K562 (cell line): ENCODE measurements at regions not wholly inside any gene's neighbourhood (a gene's known extent, or its start where the extent isn't known, plus 50 kb on each side); places are given as distances from the start of the nearest gene placed in this dataset.

ENCODE experiments used
- BDP1 ChIP-seq: IDR thresholded peaks from 3 replicates; pipeline ENCODE4 v1.6.1; 2011; ENCODE audit not compliant: insufficient read length, insufficient read depth
- DPF2 ChIP-seq: fragments of 450-650 bp; IDR thresholded peaks from 2 replicates; pipeline ENCODE4 v1.6.1; 2016
- MYNN ChIP-seq, 2 experiments: sonication (generic); formaldehyde crosslinking in 1 of 2; IDR thresholded peaks; 2 replicates each; pipeline versions ENCODE4 v1.5.0 to v1.6.1; 2016 to 2020; ENCODE audit warnings: antibody characterized with exemption in 1 of 2, missing genetic modification reagents in 1 of 2
- THRB ChIP-seq: fragments of 450-650 bp; formaldehyde crosslinking; conservative IDR thresholded peaks from 2 replicates; pipeline ENCODE4 v1.4.0; 2022; ENCODE audit warnings: mild to moderate bottlenecking, missing genetic modification characterization
- TRIM25 ChIP-seq: fragments of 450-650 bp; IDR thresholded peaks from 2 replicates; pipeline ENCODE4 v1.7.0; 2016; ENCODE audit warnings: borderline replicate concordance
- ZBTB26 ChIP-seq: fragments of 450-650 bp; formaldehyde crosslinking; IDR thresholded peaks from 2 replicates; pipeline ENCODE4 v1.4.0; 2022; ENCODE audit warnings: missing genetic modification characterization
- TF ChIP-seq, protein P1 (sequence below): fragments of 450-650 bp; IDR thresholded peaks from 2 replicates; pipeline ENCODE4 v1.6.1; 2018; ENCODE audit not compliant: partially characterized antibody
- TF ChIP-seq, protein P2 (sequence below), 2 experiments: fragments of 450-650 bp; IDR thresholded peaks; 2 replicates each; pipeline ENCODE4 v1.6.1; 2016
- TF ChIP-seq, protein P3 (sequence below): fragments of 450-650 bp; IDR thresholded peaks from 2 replicates; pipeline ENCODE4 v1.6.1; 2016; ENCODE audit warnings: missing biosample characterization, missing genetic modification characterization
- TF ChIP-seq, protein P4 (sequence below): sonication (generic); formaldehyde crosslinking; IDR thresholded peaks from 2 replicates; pipeline ENCODE4 v1.9.0; 2022; ENCODE audit warnings: mild to moderate bottlenecking, missing genetic modification reagents

DNA sequence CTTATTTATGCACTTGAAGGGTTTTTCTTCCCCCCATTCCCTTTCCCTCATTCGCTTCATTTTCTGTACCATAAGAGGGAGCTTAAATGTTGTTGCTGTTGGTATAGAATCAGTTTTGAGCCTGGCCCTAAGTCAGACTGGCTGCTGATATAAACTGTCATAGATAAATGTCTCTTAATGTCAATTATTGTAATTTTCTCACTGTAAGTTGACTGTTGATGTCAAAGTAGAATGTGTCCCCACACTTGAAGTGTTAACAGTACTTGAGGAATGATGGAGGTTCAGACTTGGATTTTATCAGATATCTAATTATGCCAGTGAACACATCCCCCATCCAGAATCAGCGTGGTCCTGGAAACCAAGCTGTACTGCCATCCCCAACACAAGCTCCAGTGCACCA lies 87.8 kb downstream of the PRR15 start (continued):
- TF ChIP-seq, protein P1, sequence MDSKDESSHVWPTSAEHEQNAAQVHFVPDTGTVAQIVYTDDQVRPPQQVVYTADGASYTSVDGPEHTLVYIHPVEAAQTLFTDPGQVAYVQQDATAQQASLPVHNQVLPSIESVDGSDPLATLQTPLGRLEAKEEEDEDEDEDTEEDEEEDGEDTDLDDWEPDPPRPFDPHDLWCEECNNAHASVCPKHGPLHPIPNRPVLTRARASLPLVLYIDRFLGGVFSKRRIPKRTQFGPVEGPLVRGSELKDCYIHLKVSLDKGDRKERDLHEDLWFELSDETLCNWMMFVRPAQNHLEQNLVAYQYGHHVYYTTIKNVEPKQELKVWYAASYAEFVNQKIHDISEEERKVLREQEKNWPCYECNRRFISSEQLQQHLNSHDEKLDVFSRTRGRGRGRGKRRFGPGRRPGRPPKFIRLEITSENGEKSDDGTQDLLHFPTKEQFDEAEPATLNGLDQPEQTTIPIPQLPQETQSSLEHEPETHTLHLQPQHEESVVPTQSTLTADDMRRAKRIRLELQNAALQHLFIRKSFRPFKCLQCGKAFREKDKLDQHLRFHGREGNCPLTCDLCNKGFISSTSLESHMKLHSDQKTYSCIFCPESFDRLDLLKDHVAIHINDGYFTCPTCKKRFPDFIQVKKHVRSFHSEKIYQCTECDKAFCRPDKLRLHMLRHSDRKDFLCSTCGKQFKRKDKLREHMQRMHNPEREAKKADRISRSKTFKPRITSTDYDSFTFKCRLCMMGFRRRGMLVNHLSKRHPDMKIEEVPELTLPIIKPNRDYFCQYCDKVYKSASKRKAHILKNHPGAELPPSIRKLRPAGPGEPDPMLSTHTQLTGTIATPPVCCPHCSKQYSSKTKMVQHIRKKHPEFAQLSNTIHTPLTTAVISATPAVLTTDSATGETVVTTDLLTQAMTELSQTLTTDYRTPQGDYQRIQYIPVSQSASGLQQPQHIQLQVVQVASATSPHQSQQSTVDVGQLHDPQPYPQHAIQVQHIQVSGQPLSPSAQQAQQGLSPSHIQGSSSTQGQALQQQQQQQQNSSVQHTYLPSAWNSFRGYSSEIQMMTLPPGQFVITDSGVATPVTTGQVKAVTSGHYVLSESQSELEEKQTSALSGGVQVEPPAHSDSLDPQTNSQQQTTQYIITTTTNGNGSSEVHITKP, result no peak
- TF ChIP-seq, protein P2, sequence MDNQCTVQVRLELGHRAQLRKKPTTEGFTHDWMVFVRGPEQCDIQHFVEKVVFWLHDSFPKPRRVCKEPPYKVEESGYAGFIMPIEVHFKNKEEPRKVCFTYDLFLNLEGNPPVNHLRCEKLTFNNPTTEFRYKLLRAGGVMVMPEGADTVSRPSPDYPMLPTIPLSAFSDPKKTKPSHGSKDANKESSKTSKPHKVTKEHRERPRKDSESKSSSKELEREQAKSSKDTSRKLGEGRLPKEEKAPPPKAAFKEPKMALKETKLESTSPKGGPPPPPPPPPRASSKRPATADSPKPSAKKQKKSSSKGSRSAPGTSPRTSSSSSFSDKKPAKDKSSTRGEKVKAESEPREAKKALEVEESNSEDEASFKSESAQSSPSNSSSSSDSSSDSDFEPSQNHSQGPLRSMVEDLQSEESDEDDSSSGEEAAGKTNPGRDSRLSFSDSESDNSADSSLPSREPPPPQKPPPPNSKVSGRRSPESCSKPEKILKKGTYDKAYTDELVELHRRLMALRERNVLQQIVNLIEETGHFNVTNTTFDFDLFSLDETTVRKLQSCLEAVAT (IDR thresholded peaks at IDR 0.05), result no peak
- TF ChIP-seq THRB (CRISPR knock-in tag) (no peak), MYNN (IDR thresholded peaks at IDR 0.05) (no peak), MYNN (CRISPR knock-in tag; IDR thresholded peaks at IDR 0.05) (no peak), DPF2 (no peak), BDP1 (no peak), TRIM25 (no peak), ZBTB26 (no peak)
- TF ChIP-seq, protein P3, sequence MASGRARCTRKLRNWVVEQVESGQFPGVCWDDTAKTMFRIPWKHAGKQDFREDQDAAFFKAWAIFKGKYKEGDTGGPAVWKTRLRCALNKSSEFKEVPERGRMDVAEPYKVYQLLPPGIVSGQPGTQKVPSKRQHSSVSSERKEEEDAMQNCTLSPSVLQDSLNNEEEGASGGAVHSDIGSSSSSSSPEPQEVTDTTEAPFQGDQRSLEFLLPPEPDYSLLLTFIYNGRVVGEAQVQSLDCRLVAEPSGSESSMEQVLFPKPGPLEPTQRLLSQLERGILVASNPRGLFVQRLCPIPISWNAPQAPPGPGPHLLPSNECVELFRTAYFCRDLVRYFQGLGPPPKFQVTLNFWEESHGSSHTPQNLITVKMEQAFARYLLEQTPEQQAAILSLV (tag), result no peak
- TF ChIP-seq, protein P4, sequence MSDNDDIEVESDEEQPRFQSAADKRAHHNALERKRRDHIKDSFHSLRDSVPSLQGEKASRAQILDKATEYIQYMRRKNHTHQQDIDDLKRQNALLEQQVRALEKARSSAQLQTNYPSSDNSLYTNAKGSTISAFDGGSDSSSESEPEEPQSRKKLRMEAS, result no peak
